Stimulated activated CD8-positive, alpha-beta memory T cell treated with anti-CD3 and anti-CD28 coated beads, Interleukin-7, amount 100 ng/mL, for 24 hours (primary cell): ENCODE measurements at regions not wholly inside any gene's neighbourhood (a gene's known extent, or its start where the extent isn't known, plus 50 kb on each side); places are given as distances from the start of the nearest gene placed in this dataset.

Source experiments
- DNase-seq: peaks from one replicate; pipeline ENCODE4 v3.0.0-alpha.2; 2020; ENCODE audit warnings: low read depth

DNA sequence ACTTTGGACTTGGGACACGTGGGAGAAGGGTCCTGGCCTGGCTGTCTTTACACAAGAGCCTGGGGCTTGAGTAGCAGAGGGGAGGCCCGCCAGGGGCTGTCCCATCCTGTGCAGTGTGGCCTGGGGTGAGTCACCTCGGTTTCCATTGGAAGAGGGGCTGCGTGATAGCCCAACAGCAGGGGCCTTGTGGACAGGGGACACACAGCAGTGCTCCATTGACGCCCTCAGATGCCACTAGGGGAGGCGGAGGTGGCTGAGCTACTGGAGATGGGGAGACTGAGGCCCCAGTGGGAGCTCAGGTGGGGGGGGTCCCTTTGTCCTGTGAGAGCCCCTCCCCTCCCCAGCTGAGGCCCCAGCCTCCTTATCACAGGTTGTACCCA, 50.0 kb upstream of the RNU6ATAC start:
- DNase-seq: no peak

DNA sequence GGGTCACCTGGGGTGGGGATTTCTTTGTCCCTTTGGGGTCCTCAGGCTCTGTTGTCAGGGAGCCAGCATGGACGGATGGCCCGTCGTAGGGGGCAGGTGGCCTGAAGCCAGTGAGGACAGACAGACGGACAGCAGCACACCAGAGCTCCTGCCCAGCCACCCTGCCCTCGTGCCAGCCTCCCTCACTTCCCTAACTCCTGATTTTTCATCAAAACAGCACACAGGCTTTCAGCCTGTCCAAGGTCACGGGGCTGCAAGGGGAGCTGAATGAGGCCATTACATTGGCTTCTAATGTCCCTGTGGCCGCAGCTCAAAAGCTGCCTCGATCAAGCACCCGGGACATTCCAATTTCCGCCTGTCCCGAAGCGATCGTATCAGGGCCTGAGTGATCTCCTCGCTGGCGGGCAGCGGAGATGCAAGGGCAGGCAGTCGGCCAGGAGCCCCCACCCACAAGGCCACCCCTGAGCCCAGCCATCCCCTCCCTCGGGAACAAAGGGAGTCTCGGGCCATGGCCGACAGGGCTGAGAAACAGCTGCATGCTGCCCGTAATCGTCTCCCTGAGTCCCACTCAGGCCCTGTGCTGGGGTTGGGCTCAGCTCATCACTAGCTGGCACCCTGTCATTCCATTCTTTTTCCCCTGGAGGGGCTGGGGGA, 50.5 kb upstream of the RNU6ATAC start:
- DNase-seq: no peak

DNA sequence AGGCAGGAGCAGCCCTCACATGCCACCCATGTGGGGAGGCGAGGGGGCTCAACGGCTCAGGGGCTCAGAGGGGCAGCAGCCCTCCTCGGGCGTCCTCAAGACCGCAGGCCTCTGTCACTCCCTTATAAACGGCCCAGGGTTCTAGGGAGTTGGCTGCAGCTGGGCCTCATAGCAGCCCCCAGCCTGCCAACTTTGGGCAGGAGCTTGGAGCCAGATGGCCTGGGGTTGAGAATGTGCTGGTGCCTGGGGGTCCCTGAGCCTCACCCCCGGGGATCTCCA, 51.0 kb upstream of the RNU6ATAC start:
- no peak for DNase-seq

DNA sequence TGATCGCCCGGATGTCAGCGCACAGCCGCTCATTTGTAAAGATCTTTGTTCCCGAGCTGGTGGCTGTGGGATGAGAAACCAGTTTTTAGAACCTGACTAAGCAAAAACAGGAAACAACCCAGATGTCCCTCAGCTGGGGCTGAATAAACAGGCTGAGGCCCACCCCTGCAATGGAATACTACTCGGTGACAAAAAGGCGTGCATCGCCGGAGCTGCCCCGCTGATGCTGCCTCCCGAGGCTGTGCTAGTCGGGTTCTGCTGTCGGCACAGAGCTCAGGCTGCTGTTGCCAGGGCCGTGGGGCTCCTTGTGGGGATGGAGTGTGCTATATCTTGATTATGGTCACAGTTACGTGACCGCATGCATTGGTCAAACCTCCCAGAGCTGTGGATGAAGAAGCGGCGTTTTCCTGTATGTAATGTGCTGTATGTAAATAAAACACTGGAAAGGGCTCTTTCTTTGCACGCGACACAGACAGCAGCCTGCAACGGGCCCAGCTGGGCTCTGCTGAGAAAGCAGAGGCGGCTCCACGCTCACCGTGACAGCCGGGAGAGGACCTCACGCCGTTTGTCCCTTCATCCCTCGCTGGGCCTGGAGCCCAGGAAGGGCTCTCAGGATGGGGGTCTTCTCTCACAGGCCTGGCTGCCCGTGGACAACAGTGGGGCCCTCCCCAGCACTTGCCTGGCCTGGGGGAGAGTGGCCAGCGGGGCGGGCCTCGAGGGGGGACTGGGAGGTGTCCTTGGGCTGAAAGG, 51.5 kb upstream of the RNU6ATAC start:
- no peak for DNase-seq

DNA sequence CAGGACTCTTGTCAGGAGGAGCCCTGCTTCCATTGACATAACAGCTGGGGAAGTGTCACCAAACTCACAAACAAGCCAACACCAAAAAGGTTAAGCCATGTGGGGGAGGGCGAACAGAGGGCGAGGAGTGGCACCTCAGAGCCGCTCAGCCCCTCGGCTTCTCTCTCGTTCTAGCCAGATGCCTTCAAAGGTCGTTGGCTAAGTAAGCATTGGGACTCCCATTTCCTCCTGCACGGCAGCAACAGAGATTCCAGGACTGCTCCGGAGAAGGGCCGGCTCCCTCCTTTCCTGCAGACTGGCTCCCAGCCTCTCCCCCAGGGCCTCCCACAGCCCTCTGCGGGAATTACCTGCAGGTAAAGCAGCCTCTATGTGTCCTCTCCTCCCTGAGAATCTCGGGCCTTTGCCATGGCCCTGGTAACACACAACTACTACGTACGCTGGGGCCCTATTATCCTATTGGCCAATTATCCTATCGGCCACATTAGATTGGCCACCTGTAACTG, 52.1 kb upstream of the RNU6ATAC start:
- no peak for DNase-seq

DNA sequence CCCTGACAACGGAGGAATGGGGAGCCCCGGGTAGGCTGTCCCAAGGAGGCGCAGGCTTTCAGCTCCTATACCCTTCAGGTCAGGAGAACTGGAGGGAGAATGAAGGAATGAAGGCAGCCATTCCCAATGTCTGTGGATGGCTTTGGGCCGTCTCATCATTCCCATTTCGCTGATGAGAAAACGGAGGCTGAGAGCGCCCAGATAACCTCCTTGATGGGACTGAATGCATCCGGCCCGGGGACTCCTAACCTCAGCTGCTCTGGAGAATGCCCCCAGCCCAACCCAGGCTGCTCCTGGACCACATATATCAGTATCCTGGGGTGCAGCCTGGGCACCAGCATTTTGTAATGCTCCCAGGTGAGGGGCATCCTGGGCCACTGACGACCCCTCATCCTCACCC, 52.6 kb upstream of the RNU6ATAC start:
- DNase-seq: no peak

DNA sequence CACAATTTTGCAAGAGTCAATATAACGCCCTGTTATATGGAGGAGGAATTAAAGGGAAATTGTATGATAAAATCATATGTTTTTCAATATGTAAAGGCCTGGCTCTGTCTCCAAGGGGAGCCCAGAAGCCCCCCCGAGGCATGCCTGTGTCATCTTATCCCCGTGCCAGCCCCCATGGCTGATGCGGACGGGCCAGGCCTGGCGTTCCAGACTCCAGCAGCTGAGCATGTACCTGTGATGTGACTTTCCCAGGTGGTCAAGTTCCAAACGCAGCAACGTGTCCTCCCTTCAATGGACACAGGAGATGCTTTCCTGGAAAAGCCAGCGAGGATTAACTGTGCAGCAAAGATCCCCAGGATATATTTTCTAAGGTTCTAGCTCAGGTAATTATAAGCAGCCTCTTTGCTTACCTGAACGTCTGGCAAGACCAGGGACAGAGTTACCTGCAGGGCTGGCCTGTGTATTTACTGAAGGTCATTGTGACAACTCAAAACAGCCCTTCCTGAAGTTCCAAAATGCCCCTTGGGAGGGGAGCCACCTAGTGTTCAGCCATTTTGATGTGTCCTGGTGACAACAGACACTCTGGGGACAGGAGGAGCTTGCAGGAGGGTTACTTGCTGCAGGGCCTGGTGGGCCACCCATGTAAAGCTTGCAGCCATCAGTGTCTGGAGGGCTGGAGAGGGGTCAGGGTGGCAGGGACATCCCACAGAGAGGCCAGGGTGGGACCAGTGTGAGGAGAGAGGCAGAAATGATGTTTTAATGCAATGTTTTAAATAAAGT, 53.3 kb upstream of the RNU6ATAC start:
- DNase-seq: no peak

DNA sequence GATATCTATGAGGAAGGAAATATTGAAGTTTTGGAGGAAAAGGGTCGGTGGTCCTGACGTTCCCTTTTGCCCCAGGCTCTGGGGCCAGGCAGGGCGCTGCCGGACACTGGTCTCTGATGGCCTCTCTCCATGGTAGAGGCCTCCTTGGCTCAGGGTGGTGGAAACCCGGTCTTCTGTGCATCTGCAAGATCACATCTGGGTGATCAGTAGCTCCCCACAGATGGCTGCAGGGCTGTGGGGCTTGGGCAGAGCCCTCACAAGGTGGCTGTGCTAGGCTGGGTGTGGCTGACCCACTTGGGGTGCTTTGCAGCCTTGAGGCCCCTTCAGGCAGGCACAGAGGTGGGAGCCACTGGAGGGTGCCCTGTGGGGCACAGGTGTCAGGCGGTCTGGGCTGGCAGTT, 53.9 kb upstream of the RNU6ATAC start:
- DNase-seq: no peak

DNA sequence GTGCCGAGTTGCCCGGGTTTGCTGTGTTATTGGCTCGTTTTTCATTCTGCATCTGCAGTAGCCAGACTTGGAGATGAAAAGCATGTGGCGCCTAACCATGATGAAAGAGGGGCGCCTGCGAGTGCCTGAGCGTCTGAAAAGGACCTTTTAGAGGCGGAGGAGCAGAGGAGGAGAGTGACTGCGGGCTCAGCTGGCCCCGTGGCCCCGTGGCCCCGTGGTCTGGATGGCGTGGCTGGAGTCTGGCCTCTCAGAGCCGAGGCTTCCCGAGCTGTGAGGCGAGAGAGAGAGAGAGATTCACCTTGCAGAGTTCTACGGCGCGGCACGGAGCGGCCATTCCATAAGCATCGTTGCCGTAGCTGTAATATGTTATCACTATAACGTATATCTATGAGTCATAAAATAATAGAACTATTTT, 55.3 kb upstream of the RNU6ATAC start:
- DNase-seq: no peak

DNA sequence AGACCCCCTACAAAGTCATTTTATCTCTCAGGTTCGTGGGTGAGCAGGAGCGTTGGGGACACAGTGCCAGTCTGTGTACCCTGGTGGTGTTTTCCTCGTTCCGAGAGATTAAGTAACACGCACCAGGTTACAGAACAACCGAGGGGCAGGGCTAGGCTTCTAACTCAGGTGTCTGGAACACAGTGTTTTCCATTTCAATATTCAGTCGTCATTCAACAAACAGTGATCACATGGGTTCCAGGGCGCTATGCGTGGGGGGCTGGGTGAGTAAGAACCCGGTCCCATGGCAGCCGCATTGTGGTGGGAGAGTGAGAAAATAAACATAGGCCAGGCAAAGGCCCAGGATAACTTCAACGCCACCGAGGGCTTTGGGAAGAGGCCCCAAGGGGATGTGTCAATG, 55.9 kb upstream of the RNU6ATAC start:
- no peak for DNase-seq

DNA sequence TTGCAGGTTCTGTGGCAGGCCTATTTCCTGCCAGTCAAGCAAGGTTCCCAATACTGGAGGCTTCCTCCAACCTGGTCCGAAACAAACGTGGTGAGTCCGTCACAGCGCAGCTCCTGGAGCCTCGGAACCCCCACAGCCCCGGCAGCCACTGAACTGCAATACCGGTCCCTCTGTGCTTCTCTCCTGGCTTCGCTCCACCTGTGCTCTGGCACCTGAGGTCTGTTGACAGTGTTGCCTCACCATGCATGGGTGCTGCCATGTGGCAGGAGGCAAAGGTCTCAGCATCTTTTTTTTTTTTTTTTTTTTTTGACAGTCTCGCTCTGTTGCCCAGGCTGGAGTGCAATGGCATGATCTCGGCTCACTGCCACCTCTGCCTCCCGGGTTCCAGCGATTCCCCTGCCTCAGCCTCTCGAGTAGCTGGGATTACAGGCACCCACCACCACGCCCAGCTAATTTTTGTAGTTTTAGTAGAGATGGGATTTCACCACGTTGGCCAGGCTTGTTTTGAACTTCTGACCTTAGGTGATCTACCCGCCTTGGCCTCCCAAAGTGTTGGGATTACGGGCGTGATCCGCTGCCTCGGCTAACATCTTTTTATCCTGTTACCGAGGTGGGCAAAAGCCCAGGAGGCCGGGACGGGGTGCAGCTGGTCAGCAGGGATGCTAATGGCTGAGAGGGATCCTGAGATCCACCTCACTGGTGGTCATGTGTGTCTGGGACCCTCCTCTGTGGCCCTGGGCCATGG, 57.1 kb upstream of the RNU6ATAC start:
- DNase-seq: no peak

DNA sequence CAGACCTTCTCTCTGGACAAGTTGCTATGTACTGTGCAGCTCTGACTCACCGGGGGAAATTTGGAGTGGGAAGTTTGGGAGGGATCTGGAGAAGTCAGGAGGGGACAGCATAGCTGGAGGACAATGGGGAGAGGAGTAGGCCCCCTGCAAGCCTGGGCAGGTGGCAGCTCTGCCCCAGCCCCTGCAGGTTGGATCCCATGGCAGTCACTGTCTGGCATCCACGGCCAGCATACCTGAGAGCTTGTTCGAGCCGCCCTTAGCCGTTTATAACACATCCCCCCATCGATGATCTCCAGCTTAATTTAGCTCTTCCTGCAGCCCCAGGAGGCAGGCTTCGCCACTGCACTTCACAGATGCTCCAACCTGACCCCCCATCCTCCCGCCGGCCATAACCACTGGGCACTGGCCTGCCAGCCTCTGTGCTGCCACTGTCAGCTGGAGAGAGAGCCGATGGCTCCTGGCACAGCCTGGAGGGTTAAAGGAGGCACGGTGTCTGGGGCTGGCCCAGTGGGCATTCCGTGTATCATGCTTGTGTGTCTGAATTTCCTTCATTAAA, 57.7 kb upstream of the RNU6ATAC start:
- no peak for DNase-seq

DNA sequence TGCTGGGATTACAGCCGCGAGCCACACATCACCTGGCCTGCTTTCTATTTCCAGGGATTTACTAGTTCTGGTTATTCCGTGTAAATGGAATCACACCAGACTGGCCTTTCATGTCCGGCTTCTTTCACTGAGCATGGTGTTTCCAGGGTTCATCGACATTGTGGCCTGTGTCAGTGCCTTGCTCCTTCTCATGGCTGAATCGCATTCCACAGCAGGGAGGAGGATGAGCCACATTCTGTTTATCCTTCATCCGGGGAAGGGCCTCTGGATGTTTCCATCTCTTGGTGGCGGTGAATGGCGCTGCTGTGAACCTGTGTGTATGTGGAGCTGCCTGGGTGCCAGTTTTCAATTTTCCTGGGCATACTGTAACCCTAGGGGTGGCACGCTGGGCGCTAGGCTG, 58.7 kb upstream of the RNU6ATAC start:
- no peak for DNase-seq

DNA sequence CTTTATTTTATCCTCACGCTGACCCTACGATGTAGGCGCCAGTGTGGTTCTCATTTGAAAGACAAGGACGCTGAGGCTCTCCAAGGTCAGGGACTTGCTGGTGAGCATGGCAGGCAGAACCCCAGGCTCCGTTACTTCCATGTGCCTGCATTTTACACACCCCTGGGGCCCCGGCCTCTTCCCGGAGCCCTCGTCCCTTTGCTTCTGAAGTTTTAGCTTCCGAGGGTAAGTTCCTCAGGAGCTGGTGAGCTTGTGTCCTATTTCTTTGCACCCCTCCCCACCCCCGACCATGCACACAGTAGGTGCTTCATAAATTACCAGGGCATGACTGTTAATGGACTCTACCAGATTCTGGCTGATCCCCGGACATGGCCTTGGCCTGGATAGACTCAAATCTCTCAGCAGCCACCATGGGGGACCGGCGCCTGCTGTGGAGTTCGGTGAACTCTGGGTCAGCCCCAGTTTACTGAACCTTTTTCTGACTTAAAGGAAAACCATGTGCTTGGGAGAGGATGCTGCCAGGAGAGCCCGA, 59.3 kb upstream of the RNU6ATAC start:
- DNase-seq: no peak

DNA sequence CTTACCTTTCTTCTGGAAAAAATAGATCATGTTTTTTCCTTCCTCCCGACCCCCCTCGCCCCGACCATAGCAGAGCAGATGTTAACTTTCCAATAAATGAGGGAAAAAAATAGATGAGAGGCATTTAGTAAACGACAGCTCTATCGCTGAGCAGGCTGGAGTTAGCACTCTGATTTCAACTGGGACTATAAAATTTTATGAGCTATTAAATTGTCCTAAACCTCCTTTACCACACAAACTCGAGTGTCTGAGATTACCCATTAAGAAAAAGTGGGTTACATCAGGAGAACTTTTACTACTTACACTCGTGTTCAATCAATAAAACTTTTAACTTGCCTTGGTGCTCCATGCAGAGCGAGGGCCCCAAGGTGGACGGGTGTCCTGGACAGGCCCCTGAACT, 59.8 kb upstream of the RNU6ATAC start:
- no peak for DNase-seq

DNA sequence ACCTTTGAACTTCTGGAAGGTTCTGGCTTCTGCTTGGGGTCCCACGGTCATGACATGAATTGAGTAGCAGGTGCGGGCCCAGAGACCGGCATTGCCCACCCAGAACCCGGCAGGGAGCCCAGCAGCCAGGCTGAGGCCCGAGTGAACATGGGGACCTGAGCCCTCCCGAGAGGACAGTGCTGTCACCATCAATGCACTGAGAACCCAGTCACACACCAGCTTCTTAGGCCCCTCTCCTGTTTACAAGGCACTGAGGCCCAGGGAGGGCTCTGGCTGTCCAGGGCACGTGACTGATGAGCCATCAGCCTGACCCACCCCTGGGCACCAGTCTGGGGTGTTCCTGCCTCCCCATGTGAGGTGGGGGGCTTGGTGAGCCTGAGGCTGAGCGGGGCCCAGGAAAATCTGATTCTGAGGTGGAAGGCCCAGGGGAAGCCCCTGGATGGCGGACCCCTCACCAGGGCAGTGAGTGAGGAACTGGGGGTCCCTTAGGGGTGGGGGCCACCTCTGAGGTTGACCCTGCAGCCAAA, 60.3 kb upstream of the RNU6ATAC start:
- no peak for DNase-seq

DNA sequence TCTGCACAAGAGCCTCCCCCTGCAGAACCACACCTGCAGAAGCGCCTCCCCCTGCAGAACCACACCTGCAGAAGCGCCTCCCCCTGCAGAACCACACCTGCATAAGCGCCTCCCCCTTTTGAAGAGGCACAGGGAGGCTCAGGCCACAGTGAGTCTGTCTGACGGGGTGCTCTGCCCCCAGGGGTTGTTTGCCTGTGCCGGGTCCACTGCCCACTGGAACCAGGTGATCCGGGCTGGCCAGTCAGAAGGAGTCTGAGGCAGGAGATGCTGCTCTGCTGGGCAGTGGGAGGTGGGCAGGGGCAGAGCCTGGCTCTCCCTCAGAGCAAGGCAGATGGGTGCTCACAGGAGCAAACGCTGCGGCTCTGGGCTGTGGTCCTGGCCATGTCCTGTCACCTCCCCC, 60.8 kb upstream of the RNU6ATAC start:
- DNase-seq: no peak

DNA sequence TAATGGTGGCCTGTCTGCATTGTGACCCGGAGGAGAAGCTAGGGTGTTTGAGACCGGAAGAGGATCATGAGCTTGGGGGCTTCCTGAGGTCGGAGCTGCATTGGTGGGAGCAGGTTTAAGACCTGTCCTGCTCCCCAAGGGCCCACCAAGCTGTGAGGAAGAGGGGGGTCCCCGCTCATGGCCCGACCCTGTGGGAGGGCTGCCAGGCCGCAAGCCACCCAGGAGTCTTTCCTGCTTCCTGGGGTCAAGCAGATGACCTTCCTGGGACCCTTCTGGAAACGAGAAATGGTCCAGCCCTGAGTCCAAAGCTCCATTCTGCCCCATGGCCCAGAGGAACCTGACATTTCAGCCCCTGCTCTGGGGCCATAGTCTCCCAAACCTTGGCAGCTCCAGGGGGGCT, 61.5 kb upstream of the RNU6ATAC start:
- DNase-seq: no peak

DNA sequence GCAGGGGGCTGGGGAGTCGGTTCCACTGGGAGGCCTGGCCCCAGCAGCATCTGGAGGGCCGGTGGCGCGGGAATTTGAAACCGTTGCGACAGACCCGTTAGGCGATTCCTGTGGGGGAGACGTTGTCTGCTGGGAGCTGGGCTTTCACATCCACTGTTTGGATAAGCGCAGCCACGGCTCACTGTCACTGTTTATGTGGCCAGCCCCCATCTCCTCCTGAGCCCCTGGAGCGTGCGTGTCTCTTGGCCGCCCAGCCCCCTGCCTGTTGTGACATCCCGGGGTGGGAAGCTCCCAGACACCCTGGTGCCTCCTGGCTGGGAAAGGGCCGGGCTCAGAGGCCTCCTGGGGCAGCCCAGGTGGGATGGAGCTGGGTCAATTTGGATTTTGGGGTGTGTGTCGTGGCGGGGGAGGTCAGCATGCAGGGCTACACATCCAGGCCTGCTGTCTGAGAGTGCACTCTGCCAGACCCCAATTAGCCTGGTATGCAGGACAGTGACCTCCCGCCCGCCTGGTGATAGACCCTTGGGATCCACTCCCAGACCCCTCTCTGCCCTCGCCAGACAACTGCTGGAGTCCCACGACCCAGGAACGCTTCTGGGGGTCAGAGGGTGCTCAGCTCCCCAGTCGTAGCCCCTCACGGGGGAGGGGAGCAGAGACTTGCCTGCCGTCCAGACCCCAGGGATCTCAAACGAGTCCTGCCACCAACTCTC, 62.0 kb upstream of the RNU6ATAC start:
- no peak for DNase-seq

DNA sequence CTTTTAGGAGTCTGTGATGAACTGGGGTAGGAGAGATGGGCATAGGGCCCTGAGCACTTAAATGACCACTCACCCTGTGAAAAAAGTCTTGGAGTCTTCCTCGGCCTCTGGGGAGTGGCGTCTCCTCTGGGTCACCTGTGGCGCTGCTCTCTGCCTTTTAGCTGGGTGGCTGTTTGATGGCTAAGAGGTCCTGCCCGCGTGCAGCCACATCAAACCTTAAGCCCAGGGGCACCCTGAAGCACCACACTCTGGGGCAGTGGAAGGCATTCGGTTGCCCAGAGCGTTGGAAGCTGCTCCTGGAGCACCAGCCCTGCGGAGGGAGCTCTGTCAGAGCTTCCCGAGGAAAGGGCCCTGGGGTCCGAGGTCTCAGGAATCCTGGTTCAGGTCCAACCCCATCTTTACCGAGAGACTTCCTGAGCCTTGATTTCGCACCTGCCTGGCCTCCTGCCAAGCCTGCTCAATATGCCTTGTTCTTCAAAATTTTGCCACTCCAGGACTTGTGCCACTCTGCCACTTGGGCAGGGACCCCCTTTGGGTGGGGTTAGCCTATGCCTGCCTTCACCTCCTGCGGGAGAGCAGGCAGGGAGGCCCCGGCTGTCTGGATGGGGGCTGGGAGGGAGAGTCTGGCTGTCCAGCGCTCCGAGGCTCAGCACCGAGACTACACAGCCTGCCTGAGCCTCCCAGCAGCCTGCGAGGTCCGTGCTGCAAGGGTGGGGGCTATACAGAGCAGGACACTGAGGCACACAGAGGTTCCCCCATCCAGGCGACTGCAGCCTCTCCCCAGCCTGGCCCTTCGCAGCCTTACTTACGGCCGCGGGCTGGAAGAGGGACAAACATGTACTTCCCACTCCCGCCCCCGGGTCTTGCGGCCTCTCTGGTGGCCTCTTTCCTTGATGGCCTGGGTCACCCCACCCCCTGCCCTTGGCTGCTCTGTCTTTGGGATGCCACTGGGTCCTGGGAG, 63.4 kb upstream of the RNU6ATAC start:
- no peak for DNase-seq
